ENCODE measurements at regions not wholly inside any gene's neighbourhood (a gene's known extent, or its start where the extent isn't known, plus 50 kb on each side); places are given as distances from the start of the nearest gene placed in this dataset.
"Not testable (repeated sequence)": the region's sequence is repeated elsewhere in the genome, so short reads cannot be mapped to it uniquely, and the experiment has no call there.

DNA sequence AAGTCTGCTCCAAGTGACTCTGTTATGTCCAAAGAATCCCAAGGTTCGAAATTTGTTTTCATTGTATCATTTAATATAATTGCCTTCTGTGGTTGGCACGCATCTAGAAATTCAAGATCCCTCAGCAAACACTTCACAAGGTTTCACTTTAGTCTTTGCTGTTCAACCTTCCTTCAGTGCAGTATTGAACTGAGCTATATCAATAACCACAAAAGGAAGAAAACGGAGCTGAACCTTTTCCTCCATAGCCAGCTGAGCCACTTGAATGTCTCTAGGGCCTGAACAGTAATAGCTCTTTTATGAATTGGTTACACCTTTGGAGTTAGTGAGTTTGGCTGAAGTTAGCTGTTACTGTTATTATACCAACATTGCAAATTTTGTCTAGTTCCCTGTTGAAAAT lies 357.7 kb upstream of the HNRNPA3 start:
- no peak for DNase-seq (ENCODE audit: low read depth)

DNA sequence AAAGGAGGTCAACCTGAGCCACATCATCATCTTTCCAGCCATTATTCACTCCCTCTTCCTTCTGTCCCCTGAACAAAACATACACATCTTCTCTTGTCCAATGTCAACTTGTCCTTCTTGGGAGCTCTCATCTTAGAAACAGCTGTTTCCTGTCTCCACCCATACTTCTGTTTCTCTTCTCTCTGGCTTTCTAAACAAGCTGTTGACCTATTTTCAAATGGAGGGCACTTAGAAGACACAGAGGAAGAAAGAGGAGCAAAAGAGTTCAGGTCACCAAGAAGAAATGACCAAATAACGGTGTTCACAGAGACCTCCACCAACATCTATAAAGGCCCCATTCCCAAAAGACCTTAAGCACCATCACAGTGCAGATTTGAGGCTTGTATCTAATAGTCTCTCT lies 355.9 kb upstream of the HNRNPA3 start:
- no peak for DNase-seq (ENCODE audit: low read depth)

DNA sequence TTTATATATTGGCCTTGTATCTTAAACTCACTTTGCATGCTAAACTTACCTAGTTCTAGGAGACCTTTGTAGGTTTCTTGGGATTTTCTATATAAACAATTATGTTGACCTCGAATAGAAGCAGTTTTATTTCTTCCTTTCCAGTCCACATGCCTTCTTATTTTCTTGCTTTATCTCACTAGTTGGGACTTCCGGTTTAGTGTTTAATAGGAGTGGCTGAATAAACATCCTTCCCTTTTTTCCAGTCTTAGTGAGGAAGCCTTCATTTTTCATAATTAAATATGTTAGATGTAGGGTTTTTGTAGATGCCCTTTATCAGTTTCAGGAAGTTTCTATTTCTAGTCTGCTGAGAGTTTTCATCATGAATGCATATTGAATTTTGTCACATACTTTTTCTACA lies 347.3 kb upstream of the HNRNPA3 start:
- no peak for DNase-seq (ENCODE audit: low read depth)

DNA sequence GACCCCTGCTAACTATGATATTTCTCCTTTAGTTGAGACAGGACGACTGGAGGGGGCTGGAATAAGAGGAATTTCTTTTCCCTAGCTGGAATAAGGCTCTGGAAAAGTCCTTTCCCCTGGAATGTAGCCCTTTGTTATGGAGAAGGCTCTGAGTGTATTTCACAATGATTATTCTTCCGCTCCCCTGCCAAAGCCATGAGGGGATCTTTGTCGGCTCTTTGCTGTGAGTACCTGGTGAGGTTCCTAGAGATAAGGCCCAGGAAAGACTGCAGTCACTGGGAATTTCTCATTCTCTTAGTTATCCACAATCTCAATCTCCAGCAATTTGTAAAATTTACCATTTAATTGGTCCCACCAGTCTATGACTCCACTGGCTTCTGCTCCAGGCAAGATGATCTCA lies 340.2 kb upstream of the HNRNPA3 start:
- no peak for DNase-seq (ENCODE audit: low read depth)

DNA sequence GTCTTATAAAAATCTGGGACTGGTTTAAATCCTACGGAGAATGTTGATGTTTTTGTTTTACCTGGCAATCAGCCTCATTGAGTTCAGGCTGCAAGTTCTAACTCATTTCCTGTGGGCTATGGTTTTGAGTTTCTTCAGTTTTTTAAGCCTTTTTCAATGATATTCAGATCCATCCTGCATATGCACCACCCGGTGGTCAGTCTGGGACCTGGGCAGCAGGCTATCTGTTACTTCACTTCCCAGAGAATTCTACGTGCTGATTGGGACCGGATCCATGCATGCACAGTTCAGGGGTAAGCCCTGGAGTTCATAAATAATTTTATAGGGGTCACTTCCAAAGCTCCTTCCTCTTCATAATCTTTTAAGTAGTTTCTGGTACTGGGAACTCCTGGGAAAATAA lies 339.2 kb upstream of the HNRNPA3 start:
- no peak for DNase-seq (ENCODE audit: low read depth)

DNA sequence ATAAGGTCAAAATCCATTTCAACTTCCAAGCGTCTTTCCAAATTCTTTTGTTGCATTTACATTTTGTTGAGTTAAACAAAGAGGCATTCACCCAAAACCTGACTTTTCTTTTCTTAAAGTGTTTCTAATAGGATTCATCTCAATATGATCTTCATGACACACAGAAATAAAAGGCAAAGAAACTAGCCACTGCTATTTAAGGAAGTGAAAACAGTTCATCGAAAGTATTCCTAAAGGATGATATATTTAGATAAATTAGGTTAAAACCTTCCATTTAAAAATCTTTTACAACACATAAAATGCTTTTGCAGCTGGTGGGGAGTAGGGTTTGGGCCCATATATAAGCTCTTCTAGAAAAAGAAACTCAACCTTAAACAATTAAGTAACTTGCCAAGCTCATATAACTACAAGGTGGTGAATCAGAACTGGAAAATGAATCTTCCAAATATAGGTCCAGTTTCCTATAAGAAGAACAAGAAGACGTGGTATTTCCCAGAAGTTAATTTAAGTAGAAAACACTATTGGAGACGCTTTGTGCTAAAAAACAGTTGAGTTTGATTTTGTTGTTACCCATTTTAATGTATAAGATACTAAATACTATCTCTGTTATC lies 336.0 kb upstream of the HNRNPA3 start:
- no peak for DNase-seq (ENCODE audit: low read depth)

DNA sequence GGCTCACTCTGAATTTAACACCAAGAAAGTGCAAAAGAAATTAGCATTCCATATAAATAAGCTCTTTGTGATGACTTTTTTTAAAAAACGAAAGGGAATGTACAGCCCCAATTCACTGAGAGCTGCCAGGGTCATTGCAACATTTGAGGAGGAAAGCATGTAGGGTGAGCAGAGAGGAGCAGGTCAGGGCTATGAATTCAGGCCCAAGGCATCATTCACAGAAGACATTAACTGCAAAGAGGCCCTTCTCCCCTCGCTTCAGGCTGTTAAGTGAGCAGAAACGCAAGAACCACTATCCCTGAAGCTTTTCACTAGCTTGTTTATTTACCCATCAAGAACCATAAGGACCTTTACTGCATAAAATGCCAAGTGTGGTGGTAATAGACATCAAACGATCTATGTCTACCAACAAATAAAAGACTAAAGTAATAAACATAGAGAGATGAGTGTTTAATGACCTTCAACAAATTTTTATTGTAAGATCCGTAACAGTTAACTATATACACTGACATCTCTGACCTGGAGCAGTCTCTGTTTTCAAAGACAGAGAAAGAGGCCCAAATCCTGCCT lies 333.1 kb upstream of the HNRNPA3 start:
- no peak for DNase-seq (ENCODE audit: low read depth)

DNA sequence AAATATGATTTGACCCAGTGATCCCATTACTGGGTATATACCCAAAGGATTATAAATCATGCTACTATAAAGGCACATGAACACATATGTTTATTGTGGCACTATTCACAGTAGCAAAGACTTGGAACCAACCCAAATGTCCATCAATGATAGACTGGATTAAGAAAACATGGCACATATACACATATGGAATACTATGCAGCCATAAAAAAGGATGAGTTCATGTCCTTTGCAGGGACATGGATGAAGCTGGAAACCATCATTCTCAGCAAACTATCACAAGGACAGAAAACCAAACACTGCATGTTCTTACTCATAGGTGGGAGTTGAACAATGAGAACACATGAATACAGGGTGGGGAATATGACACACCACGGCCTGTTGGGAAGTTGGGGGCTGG lies 330.5 kb upstream of the HNRNPA3 start:
- DNase-seq (ENCODE audit: low read depth): not testable (repeated sequence)

DNA sequence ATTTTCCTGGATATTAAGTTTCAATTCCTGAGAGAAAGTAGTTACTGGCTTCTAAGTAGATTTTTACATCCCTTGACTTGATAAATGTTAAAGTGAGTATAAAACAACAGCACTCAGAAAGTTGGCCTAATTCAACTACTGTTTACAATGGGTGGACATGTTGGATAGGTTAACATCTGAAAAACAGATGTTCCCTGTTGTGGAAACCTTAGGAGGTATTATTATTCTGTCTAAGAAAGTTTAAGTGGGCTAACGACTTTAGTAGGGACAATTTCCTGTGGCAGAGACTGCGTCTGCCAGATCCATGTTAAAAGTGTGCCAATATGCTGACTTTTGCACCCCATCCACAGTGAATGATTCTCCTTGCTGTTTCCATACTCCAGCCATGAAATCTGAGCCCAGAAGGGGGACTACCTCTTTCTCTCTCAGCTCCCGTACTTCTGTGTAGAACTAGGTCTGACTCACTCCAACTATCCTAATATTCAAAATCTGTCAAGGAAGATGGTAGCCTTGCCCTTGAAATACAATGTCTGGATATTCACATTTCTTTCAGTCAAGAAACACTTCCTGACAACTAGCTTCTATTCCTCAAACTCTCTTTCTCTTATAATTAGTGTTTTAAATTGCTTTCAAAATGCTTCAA lies 327.5 kb upstream of the HNRNPA3 start:
- DNase-seq (ENCODE audit: low read depth): no peak

DNA sequence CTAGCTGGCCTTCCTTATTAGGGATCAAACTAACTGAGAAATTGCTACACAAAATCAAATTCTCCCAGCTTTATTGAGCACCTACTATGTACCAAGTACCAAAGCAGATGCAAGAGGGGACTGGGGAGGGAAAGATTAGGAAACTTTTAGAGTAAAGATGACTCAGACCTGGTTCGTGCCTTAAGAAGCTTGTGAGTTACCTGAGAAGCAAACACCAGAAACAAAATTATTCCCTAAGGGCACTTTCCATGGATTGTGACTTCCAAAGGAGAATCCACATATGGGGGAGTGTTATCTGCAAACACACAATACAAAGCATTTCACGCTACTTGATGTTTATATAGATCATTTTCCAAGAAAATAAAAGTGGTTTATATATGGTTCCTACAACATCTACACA lies 326.9 kb upstream of the HNRNPA3 start:
- no peak for DNase-seq (ENCODE audit: low read depth)

DNA sequence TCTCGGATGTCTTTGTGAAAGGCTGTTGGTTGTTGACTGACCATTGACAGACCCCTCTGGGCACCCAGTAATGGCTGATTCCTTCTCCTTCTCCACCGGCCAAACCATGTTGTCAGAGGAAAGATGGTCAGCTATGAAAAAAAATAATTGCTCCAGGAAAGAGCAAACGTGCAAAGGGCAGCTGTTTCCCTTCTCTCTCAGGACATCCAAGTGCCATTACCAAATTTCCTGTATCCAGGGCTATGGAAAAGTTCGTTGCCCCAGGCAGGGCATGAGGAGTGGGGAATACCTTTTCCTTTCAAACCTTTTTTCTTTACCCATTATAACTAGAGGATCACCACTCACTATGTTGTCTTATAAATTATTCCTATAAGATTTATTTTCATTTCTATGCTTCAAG lies 321.5 kb upstream of the HNRNPA3 start:
- DNase-seq (ENCODE audit: low read depth): no peak

DNA sequence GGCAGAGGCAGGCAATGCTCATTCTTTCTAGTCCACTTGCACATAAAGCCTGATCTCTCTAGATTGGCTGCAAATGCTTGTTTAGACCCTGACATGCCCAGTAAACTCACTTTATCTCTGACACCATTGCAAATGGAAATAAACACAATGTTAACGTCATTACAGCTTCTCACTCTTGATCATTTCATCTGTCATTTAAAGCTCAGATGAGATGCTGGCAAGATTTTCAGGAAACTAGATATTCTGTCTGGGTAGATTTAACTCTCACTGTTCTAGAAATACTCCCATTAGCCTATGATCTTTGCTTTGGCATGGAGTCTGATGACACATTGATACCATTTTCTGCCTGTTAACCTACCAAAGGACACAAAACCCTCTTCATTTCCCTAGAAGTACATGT lies 320.7 kb upstream of the HNRNPA3 start:
- no peak for DNase-seq (ENCODE audit: low read depth)

DNA sequence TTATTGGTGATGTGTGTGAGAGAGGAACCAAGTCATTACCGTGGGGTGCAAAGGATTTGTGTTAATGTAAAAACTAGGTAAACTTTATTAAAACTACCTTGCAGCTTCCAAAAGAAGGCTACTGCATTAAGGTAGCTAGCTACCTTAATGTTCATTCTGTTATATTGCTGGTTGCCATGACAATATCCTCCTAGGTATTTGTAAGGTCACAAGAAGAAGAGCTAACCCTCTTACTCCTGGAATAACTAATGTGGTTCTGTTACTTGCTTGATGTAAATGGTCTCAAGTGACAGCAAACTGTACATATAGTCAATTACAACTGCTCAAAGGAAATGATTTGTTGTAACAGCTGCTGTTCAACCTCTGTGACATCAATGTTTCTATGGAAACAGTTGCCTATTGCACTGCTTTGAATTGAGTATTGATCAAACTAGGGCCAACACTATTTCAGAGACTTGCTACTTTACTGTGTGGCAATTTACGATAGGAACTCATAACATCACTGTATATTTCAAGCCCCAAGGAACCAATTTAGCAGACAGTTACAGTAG lies 319.8 kb upstream of the HNRNPA3 start:
- no peak for DNase-seq (ENCODE audit: low read depth)

DNA sequence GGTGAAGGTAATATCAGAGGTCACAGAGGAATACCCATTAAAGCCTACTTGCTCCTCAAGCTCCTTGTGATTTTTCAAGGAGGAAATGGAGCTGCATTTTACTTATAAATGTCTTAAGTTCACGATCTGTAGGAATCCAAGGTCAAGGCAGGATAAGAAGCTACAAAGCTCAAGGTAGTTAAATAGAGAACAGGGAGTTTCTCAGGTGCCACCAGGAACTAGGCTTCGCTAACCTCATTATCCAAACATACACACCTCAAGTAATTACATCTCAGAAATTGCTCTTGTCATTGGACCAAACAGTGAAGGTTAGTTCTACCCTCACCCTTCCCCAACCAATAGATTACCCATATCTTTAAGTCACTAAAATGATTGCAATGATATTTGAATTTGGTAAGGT lies 317.4 kb upstream of the HNRNPA3 start:
- no peak for DNase-seq (ENCODE audit: low read depth)

DNA sequence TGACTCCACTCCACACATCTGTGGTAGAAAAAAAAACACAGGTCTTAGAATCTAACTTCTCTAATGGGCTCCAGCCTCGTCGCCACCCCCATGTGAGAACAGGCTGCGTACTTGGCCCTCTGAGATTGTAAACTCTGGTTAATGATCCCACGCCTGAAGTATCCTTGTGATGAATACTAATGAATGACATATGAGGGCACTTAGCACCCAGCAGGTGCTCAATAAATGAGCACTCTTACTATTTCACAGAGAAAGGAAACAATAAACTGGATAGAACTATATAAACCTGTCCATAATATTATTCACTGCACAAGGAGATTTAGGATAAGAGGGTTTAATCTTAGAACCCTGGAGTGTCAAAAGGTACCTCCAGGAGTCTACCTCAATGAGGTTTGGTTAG lies 310.1 kb upstream of the HNRNPA3 start:
- no peak for DNase-seq (ENCODE audit: low read depth)

DNA sequence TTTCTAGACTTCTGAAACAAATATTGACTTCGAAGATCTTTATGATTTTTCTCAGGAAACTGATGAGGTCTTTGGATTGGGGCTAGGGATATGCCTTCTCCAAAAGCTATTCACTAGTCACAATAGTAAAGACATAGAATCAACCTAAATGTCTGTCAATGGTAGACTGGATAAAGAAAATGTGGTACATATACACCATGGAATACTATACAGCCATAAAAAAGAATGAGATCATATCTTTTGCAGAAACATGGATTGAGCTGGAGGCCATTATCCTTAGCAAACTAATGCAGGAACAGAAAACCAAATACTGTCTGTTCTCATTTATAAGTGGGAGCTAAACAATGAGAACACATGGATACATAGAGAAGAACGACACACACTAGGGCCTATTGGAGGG lies 308.5 kb upstream of the HNRNPA3 start:
- DNase-seq (ENCODE audit: low read depth): not testable (repeated sequence)

DNA sequence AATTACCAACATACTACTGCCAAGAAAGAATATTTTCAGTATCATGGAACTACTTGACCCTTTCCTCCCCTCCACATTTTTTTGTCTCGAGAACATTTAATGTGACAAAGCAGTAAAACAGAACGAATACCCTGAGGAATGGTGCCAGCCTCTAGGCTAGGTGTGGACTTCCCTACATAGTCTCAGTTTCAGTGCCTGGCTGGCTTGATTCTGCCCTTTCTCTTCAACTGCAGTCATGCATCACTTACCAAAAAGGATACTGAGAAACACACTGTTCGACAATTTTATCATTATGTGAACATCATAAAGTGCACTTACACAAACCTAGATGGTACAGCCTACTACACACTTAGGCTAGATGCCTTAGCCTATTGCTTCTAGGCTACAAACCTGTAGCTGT lies 305.3 kb upstream of the HNRNPA3 start:
- no peak for DNase-seq (ENCODE audit: low read depth)

DNA sequence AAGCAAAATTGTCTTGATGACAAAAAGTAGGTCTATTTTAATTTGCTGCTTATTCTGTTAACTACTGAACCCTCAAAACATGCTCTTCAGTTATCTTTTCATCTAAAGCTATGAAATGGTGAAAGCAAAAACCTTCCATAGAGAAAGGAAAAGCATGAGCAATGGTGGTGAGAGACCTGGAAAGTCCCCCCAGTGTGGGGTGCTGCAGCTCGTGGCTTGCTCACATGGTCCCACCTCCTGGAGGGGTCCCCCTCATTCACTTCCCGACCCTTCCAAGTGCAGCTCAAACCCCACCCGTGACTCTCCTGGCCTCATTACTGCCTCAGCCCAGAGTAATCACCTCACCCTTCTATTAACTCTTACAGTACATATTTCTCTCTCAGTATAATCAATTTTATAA lies 301.8 kb upstream of the HNRNPA3 start:
- DNase-seq (ENCODE audit: low read depth): no peak

DNA sequence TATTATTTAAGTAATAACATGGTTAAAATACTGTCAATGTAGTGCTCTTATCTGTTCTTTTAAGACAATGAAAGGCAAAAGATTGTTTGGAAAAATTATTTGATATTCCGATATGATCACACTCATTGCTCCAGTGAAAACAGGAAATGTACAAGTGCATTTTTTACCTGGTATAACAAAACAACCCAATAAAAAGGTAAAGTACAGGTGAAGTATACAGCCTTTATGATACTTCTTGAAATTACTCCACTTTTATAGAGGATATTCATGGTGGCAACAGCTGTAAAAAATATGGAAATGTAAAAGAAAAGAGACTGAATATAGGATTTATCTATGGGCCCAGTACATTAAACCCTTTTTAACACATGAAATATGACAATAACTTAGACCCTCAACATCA lies 298.6 kb upstream of the HNRNPA3 start:
- no peak for DNase-seq (ENCODE audit: low read depth)

DNA sequence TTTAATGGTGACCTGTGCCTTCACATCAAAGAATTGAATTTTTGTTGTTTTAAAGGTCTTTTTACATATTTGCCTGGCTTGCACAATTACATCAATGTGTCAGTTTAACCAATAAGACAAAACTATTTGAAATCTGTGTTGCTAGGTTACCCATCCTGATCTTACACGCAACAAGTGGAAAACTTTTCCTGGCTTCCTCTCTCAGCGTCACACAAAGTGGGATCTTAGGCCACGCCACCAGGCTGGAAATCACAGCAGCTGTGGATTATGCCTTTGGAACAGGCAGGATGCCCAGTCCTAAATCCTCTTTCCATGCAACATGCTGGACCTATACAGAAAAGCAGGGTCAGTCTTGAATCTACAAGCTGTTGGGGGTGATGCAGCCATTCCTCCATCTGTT lies 298.2 kb upstream of the HNRNPA3 start:
- DNase-seq (ENCODE audit: low read depth): no peak

DNA sequence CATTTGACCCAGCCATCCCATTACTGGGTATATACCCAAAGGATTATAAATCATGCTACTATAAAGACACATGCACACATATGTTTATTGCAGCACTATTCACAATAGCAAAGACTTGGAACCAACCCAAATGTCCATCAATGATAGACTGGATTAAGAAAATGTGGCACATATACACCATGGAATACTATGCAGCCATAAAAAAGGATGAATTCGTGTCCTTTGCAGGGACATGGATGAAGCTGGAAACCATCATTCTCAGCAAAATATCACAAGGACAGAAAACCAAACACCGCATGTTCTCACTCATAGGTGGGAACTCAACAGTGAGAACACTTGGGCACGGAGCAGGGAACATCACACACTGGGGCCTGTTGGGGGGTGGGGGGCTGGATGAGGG lies 290.0 kb upstream of the HNRNPA3 start:
- not testable (repeated sequence) for DNase-seq (ENCODE audit: low read depth)

DNA sequence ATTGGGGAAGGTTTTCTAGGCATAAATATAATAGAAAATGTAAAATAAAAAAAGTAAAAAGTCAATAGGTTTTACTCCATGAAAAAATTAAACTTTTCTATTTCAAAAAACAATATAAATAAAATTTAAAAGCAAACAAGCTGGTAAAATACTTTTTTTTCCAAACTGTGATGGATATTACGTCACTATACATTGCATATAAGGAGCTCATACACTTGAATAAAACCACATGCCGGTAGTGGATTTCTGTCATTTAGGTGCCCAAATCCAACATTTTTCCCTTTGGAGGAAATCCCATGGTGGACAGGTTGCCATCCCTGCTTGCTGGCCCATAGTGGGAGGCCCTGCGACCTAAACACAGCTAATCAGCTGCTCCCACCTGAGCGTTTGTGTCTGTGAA lies 289.4 kb upstream of the HNRNPA3 start:
- DNase-seq (ENCODE audit: low read depth): no peak

DNA sequence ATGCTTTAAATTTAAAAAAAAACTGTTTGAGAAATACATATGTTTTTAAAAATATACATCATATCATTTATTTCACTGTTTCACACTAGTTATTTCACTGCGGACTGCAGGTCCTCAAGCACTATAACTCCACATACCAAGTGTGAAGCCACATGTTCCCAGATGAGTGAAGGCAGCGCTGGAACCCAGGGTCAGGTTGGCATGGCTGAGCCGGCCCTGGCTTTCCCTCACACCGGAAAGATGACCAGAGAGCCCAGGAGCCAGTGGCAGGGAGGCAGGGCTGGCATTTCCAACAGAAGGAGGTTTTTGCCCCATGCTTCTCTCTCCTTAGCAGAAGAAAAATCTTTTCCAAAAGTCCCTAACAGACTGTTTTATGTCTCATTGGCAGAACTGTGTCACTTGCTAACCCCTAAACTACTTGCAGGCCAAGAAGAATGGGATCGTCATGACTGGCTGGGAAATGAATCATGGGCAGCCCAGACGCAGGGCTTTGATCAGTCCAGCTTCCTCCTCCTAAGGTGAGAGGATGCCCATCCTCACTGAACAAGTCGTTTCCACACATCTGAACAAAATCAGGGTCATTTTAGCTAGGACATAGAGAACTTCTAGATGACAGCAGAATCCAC lies 287.6 kb upstream of the HNRNPA3 start:
- no peak for DNase-seq (ENCODE audit: low read depth)
